ENCODE measurements at regions not wholly inside any gene's neighbourhood (a gene's known extent, or its start where the extent isn't known, plus 50 kb on each side); places are given as distances from the start of the nearest gene placed in this dataset.

DNA sequence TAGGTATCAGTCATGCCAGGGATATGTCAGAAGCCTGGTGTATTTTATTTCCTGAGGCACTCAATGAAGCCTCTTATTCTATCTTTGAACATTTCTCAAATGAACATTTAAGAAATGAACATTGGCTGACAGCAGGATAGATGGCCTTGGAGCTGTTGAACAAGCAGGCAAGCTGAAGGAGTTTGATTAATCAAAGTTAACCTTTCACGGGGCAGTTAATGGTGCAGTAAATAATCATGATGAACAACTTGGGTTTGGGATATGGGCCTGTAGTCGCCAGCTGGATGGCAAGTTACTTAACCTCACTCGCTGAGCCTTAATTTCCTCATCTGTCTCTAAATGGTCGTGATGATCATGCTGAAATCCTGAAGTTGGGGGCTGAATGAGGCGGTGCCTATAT lies 333.0 kb downstream of the SFMBT2 start:
- Histone ChIP-seq H3K27me3 (no peaks in the 10 kb centered on the region), H3K4me1 (no peaks in the 10 kb centered on the region), H3K36me3 (no peaks in the 10 kb centered on the region), H3K27ac (no peak overlapping the region), H3K9me3 (no peaks in the 10 kb centered on the region), H3K9ac (ENCODE audit: low read depth in 2 of 2, low read length in 2 of 2) (no peak overlapping the region), H3K4me3 (no peak overlapping the region)
- no peak for DNase-seq
- TF ChIP-seq, protein P1, sequence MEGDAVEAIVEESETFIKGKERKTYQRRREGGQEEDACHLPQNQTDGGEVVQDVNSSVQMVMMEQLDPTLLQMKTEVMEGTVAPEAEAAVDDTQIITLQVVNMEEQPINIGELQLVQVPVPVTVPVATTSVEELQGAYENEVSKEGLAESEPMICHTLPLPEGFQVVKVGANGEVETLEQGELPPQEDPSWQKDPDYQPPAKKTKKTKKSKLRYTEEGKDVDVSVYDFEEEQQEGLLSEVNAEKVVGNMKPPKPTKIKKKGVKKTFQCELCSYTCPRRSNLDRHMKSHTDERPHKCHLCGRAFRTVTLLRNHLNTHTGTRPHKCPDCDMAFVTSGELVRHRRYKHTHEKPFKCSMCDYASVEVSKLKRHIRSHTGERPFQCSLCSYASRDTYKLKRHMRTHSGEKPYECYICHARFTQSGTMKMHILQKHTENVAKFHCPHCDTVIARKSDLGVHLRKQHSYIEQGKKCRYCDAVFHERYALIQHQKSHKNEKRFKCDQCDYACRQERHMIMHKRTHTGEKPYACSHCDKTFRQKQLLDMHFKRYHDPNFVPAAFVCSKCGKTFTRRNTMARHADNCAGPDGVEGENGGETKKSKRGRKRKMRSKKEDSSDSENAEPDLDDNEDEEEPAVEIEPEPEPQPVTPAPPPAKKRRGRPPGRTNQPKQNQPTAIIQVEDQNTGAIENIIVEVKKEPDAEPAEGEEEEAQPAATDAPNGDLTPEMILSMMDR (IDR thresholded peaks at IDR 0.05) = no peak
- intact Hi-C loops (cut with DNase I) = no loop called here

DNA sequence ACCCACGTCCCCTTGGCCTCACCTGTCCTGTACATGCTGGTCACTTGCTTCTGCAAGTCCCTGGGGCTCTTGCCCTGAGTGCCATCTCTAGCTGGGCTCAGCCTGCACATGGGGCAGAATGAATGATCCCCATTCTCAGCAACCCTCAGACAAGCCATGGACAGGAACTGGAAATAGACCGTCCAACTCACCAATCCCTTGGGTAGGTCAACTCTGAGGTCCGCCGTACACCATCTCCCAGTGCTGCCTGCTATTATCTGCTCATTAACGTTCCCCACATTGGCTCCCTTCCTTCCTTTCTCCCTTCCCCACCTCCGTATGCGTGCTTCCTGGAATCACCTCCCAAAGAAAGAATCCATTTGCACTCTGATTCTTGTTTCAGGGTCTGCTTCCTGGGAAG lies 335.0 kb downstream of the SFMBT2 start:
- no peak overlapping the region for H3K4me3 ChIP-seq
- intact Hi-C loops (cut with DNase I) = no loop called here

DNA sequence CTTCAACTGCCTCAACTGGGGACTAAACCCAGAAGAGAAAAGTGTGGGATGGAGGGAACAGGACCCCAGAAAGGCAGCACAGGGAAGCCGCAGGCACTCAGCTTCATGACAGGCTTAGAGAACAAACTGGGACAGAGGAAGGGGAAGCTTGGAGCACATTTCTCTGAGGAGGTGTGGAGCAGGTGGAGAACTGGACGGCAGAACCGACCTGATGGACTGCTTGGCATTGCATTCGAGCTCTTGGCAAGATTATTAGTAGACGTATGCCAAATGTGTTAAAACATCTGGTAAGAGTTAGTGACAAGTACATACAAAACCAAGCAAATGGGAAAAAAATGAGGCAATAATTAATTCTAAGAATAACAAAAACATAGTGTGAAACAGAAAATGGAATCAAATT lies 335.7 kb downstream of the SFMBT2 start:
- no peak for DNase-seq
- Histone ChIP-seq H3K9me3 (no peaks in the 10 kb centered on the region), H3K27ac (no peak overlapping the region), H3K27me3 (no peaks in the 10 kb centered on the region), H3K9ac (ENCODE audit: low read depth in 2 of 2, low read length in 2 of 2) (no peak overlapping the region), H3K4me1 (no peaks in the 10 kb centered on the region), H3K4me3 (no peak overlapping the region), H3K36me3 (no peaks in the 10 kb centered on the region)
- TF ChIP-seq, protein P1 (IDR thresholded peaks at IDR 0.05) = no peak
- intact Hi-C loops (cut with DNase I) = no loop called here

More for the DNA sequence above, 335.0 kb downstream of the SFMBT2 start:
- no peaks in the 10 kb centered on the region for H3K4me1 ChIP-seq
- H3K9ac ChIP-seq (ENCODE audit: low read depth in 2 of 2, low read length in 2 of 2) = no peak overlapping the region
- H3K27ac ChIP-seq = no peak overlapping the region
- no peak for DNase-seq
- H3K9me3 ChIP-seq = no peaks in the 10 kb centered on the region
- TF ChIP-seq, protein P1 (IDR thresholded peaks at IDR 0.05) = no peak
- no peaks in the 10 kb centered on the region for H3K36me3 ChIP-seq
- H3K27me3 ChIP-seq = no peaks in the 10 kb centered on the region

DNA sequence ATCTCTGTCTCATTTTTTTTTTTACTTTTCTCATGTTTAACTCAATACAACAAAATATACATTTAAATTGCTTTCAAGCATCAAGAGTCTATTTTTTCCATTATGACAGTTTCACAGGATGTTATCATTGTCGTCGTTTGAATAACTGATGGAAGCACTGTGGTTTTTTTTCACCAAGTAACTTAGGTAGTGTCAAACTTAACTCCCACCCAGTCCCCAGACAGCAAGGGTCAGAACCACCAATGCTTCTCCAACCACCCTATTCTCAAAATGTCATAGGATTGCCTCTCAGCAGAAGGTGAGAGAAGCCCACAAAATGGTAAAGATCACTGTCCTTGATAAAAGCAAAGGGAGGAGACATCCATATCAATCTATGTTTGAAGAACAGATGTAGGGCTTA lies 339.4 kb downstream of the SFMBT2 start:
- TF ChIP-seq, protein P1 (IDR thresholded peaks at IDR 0.05) = no peak
- no peak overlapping the region for H3K27ac ChIP-seq
- no peak for DNase-seq
- intact Hi-C loops (cut with DNase I) = no loop called here
- H3K4me3 ChIP-seq = no peak overlapping the region
- H3K9me3 ChIP-seq = no peaks in the 10 kb centered on the region
- no peak overlapping the region for H3K9ac ChIP-seq (ENCODE audit: low read depth in 2 of 2, low read length in 2 of 2)
- H3K36me3 ChIP-seq = no peaks in the 10 kb centered on the region
- no peaks in the 10 kb centered on the region for H3K4me1 ChIP-seq
- H3K27me3 ChIP-seq = no peaks in the 10 kb centered on the region

DNA sequence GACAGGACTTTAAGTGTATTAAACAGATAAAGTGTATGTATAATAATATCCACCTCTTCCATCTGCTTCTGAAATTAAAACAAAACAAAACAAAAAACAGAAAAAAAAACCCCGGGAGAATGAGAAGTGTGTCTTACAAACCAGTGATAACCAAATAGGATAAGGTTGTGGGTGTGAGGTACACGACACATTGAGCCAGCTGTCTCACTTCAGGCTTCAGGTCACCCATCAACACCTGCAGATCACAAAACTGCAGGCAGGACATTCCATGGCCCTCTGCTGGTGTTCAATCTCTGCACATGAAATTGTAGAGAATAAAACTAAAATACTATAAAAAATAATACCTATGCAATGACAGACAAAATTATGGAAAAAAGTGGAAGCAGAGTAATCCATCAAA lies 339.9 kb downstream of the SFMBT2 start:
- Histone ChIP-seq H3K9ac (ENCODE audit: low read depth in 2 of 2, low read length in 2 of 2) (no peak overlapping the region), H3K4me3 (no peak overlapping the region), H3K36me3 (no peaks in the 10 kb centered on the region), H3K4me1 (no peaks in the 10 kb centered on the region), H3K9me3 (no peaks in the 10 kb centered on the region), H3K27ac (no peak overlapping the region), H3K27me3 (no peaks in the 10 kb centered on the region)
- intact Hi-C loops (cut with DNase I) = no loop called here
- DNase-seq = no peak
- TF ChIP-seq, protein P1 (IDR thresholded peaks at IDR 0.05) = no peak

DNA sequence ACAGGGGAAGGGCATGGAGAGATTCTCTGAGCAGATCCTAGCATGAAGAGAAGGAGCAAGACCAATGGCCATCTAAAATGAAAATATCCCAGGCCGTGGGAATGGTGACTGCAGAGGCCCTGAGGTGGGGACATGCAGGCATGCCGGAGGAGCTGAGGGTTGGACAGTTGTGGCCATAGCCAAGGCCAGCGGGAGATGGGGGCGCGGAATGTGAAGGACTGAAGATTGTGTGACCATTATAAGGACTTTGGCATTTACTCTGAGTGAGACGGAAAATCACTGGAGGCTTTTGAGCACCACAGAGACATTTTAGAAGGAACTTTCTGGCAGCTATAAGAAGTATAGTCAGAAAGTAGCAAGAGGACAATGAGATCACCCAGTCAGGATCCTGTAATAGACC lies 341.1 kb downstream of the SFMBT2 start:
- Histone ChIP-seq H3K27me3 (no peaks in the 10 kb centered on the region), H3K9me3 (no peaks in the 10 kb centered on the region), H3K4me1 (no peaks in the 10 kb centered on the region), H3K36me3 (no peaks in the 10 kb centered on the region), H3K4me3 (no peak overlapping the region), H3K9ac (ENCODE audit: low read depth in 2 of 2, low read length in 2 of 2) (no peak overlapping the region), H3K27ac (no peak overlapping the region)
- DNase-seq = no peak
- TF ChIP-seq, protein P1 (IDR thresholded peaks at IDR 0.05) = no peak
- intact Hi-C loops (cut with DNase I) = no loop called here
